ENCODE measurements at regions not wholly inside any gene's neighbourhood (a gene's known extent, or its start where the extent isn't known, plus 50 kb on each side); places are given as distances from the start of the nearest gene placed in this dataset.

DNA sequence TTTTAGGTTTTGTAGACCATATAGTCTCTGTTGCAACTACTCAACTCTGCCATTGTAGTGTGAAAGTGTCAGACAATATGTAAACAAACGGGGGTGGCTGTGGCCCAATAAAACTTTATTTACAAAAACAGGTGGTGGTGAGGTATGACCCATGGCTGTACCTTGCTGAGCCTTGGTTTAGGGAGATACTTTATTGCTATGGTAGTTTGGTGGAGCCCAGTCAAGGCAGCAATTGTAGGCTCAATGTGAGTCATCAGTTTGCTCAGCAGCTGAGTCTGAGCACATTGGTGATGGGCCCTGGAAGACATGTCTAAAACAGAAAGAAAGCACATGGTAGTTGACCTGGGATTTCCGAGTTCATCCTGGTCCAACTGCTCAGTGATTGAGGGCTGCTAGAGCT, 242.5 kb downstream of the REEP3 start:
- Histone ChIP-seq H3K9me3 (ENCODE audit: insufficient read depth, low read length) (no peaks in the 10 kb centered on the region), H4K20me1 (ENCODE audit: low read depth, low read length) (no peaks in the 10 kb centered on the region), H3K9me2 (replicated peaks; ENCODE audit: insufficient read depth, low read length) (no peaks in the 10 kb centered on the region), H3F3A (ENCODE audit: insufficient read depth) (no peaks in the 10 kb centered on the region), H3K27me3 (ENCODE audit: low read length) (no peaks in the 10 kb centered on the region), H3K36me3 (ENCODE audit: low read length) (no peaks in the 10 kb centered on the region), H3K79me2 (ENCODE audit: insufficient read depth, low read length) (no peaks in the 10 kb centered on the region), H3K4me2 (ENCODE audit: low read depth, low read length, poor library complexity, severe bottlenecking) (no peak overlapping the region), H2AFZ (ENCODE audit: low read depth, low read length, severe bottlenecking) (no peak overlapping the region), H3K27ac (ENCODE audit: low read depth, low read length) (no peak overlapping the region), H3K9ac (ENCODE audit: low read length) (no peak overlapping the region), H3K4me3 (ENCODE audit: insufficient read depth, low read length, poor library complexity, severe bottlenecking) (no peak overlapping the region)
- TF ChIP-seq, protein P1, sequence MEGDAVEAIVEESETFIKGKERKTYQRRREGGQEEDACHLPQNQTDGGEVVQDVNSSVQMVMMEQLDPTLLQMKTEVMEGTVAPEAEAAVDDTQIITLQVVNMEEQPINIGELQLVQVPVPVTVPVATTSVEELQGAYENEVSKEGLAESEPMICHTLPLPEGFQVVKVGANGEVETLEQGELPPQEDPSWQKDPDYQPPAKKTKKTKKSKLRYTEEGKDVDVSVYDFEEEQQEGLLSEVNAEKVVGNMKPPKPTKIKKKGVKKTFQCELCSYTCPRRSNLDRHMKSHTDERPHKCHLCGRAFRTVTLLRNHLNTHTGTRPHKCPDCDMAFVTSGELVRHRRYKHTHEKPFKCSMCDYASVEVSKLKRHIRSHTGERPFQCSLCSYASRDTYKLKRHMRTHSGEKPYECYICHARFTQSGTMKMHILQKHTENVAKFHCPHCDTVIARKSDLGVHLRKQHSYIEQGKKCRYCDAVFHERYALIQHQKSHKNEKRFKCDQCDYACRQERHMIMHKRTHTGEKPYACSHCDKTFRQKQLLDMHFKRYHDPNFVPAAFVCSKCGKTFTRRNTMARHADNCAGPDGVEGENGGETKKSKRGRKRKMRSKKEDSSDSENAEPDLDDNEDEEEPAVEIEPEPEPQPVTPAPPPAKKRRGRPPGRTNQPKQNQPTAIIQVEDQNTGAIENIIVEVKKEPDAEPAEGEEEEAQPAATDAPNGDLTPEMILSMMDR (IDR thresholded peaks at IDR 0.05; ENCODE audit: insufficient read depth, low read length, poor library complexity, severe bottlenecking) = no peak
- TF ChIP-seq EZH2phosphoT487 (conservative IDR thresholded peaks at IDR 0.05; ENCODE audit: low read length) = no peak

- no peaks in the 10 kb centered on the region for H3K9me3 ChIP-seq (ENCODE audit: insufficient read depth, low read length)
- H3K36me3 ChIP-seq (ENCODE audit: low read length) = no peaks in the 10 kb centered on the region
- H3K9me2 ChIP-seq (replicated peaks; ENCODE audit: insufficient read depth, low read length) = no peaks in the 10 kb centered on the region
- H3K9ac ChIP-seq (ENCODE audit: low read length) = no peak overlapping the region
- H4K20me1 ChIP-seq (ENCODE audit: low read depth, low read length) = no peaks in the 10 kb centered on the region
- no peaks in the 10 kb centered on the region for H3F3A ChIP-seq (ENCODE audit: insufficient read depth)
- no peak overlapping the region for H2AFZ ChIP-seq (ENCODE audit: low read depth, low read length, severe bottlenecking)
- TF ChIP-seq, protein P1 (IDR thresholded peaks at IDR 0.05; ENCODE audit: insufficient read depth, low read length, poor library complexity, severe bottlenecking) = no peak
- TF ChIP-seq EZH2phosphoT487 (conservative IDR thresholded peaks at IDR 0.05; ENCODE audit: low read length) = no peak
- no peaks in the 10 kb centered on the region for H3K79me2 ChIP-seq (ENCODE audit: insufficient read depth, low read length)
- no peak overlapping the region for H3K4me2 ChIP-seq (ENCODE audit: low read depth, low read length, poor library complexity, severe bottlenecking)
- H3K27me3 ChIP-seq (ENCODE audit: low read length) = no peaks in the 10 kb centered on the region
- no peak overlapping the region for H3K4me3 ChIP-seq (ENCODE audit: insufficient read depth, low read length, poor library complexity, severe bottlenecking)
- no peak overlapping the region for H3K27ac ChIP-seq (ENCODE audit: low read depth, low read length)
These were observed 243.9 kb downstream of the REEP3 start for GRCh38 chr10:63765126-63765525.

- Histone ChIP-seq H3K4me3 (ENCODE audit: insufficient read depth, low read length, poor library complexity, severe bottlenecking) (no peak overlapping the region), H3K79me2 (ENCODE audit: insufficient read depth, low read length) (no peaks in the 10 kb centered on the region), H3F3A (ENCODE audit: insufficient read depth) (no peaks in the 10 kb centered on the region), H3K9me2 (replicated peaks; ENCODE audit: insufficient read depth, low read length) (no peaks in the 10 kb centered on the region), H3K9ac (ENCODE audit: low read length) (no peak overlapping the region), H3K4me2 (ENCODE audit: low read depth, low read length, poor library complexity, severe bottlenecking) (no peak overlapping the region), H3K27me3 (ENCODE audit: low read length) (no peaks in the 10 kb centered on the region), H2AFZ (ENCODE audit: low read depth, low read length, severe bottlenecking) (no peak overlapping the region), H4K20me1 (ENCODE audit: low read depth, low read length) (no peaks in the 10 kb centered on the region), H3K9me3 (ENCODE audit: insufficient read depth, low read length) (no peaks in the 10 kb centered on the region), H3K27ac (ENCODE audit: low read depth, low read length) (no peak overlapping the region), H3K36me3 (ENCODE audit: low read length) (no peaks in the 10 kb centered on the region)
- no peak for TF ChIP-seq EZH2phosphoT487 (conservative IDR thresholded peaks at IDR 0.05; ENCODE audit: low read length)
- TF ChIP-seq, protein P1 (IDR thresholded peaks at IDR 0.05; ENCODE audit: insufficient read depth, low read length, poor library complexity, severe bottlenecking) = no peak
These were observed 245.5 kb downstream of the REEP3 start for GRCh38 chr10:63766745-63767137.
